ENCODE measurements at regions not wholly inside any gene's neighbourhood (a gene's known extent, or its start where the extent isn't known, plus 50 kb on each side); places are given as distances from the start of the nearest gene placed in this dataset.

GRCh38 chr2:163463411-163463810 is 272.4 kb downstream of the FIGN start:
- CTCF ChIA-PET = no interaction called here
- H3K27ac Mint-ChIP-seq (ENCODE audit: unreplicated experiment) = no peak overlapping the region
- no peaks in the 10 kb centered on the region for H3K36me3 Mint-ChIP-seq (ENCODE audit: insufficient read depth, unreplicated experiment)
- H3K4me1 Mint-ChIP-seq (ENCODE audit: low read depth, unreplicated experiment) = no peaks in the 10 kb centered on the region
- no peaks in the 10 kb centered on the region for H3K9me3 Mint-ChIP-seq (ENCODE audit: low read depth, unreplicated experiment)
- BruUV-seq (replicated peaks) = no TSS peak
- TF ChIP-seq CTCF (IDR thresholded peaks at IDR 0.05; ENCODE audit: unreplicated experiment) = no peak
- no peaks in the 10 kb centered on the region for H3K27me3 Mint-ChIP-seq (ENCODE audit: unreplicated experiment)
- no peak for DNase-seq
- no peak overlapping the region for H3K4me3 Mint-ChIP-seq (ENCODE audit: low read depth, unreplicated experiment)
- intact Hi-C loops (cut with micrococcal nuclease; ENCODE audit: unreplicated experiment) = loop anchor here (10.0 kb wide), 1 partner anchor 119 kb away; no protein-coding TSS in a partner anchor

GRCh38 chr2:163462993-163463392 is 272.8 kb downstream of the FIGN start:
- no TSS peak for BruUV-seq (replicated peaks)
- intact Hi-C loops (cut with micrococcal nuclease; ENCODE audit: unreplicated experiment) = loop anchor here (10.0 kb wide), 1 partner anchor 118 kb away; no protein-coding TSS in a partner anchor
- Mint-ChIP-seq H3K36me3 (ENCODE audit: insufficient read depth, unreplicated experiment) (no peaks in the 10 kb centered on the region), H3K27ac (ENCODE audit: unreplicated experiment) (no peak overlapping the region), H3K4me1 (ENCODE audit: low read depth, unreplicated experiment) (no peaks in the 10 kb centered on the region), H3K4me3 (ENCODE audit: low read depth, unreplicated experiment) (no peak overlapping the region), H3K27me3 (ENCODE audit: unreplicated experiment) (no peaks in the 10 kb centered on the region), H3K9me3 (ENCODE audit: low read depth, unreplicated experiment) (no peaks in the 10 kb centered on the region)
- TF ChIP-seq CTCF (IDR thresholded peaks at IDR 0.05; ENCODE audit: unreplicated experiment) = no peak
- no peak for DNase-seq
- CTCF ChIA-PET = no interaction called here

GRCh38 chr2:163459986-163460385 is 275.8 kb downstream of the FIGN start:
- no peak overlapping the region for H3K4me3 Mint-ChIP-seq (ENCODE audit: low read depth, unreplicated experiment)
- intact Hi-C loops (cut with micrococcal nuclease; ENCODE audit: unreplicated experiment) = loop anchor here (10.0 kb wide), 1 partner anchor 115 kb away; no protein-coding TSS in a partner anchor
- H3K36me3 Mint-ChIP-seq (ENCODE audit: insufficient read depth, unreplicated experiment) = no peaks in the 10 kb centered on the region
- no peak for TF ChIP-seq CTCF (IDR thresholded peaks at IDR 0.05; ENCODE audit: unreplicated experiment)
- BruUV-seq (replicated peaks) = no TSS peak
- CTCF ChIA-PET = no interaction called here
- H3K4me1 Mint-ChIP-seq (ENCODE audit: low read depth, unreplicated experiment) = peaks cover 9% of the 10 kb centered on the region
- H3K27ac Mint-ChIP-seq (ENCODE audit: unreplicated experiment) = no peak overlapping the region
- DNase-seq = no peak
- no peaks in the 10 kb centered on the region for H3K9me3 Mint-ChIP-seq (ENCODE audit: low read depth, unreplicated experiment)
- no peaks in the 10 kb centered on the region for H3K27me3 Mint-ChIP-seq (ENCODE audit: unreplicated experiment)

GRCh38 chr2:163456953-163457743 is 278.7 kb downstream of the FIGN start:
- CTCF ChIA-PET = interaction anchor here (0.8 kb wide), 1 partner anchor 604 kb away, joined by 3 read pairs; no protein-coding TSS in a partner anchor
- intact Hi-C loops (cut with micrococcal nuclease; ENCODE audit: unreplicated experiment) = no loop called here
- no TSS peak for BruUV-seq (replicated peaks)

More at GRCh38 chr2:163456953-163457743, 278.7 kb downstream of the FIGN start:
- Mint-ChIP-seq H3K4me1 (ENCODE audit: low read depth, unreplicated experiment) (peaks cover 9% of the 10 kb centered on the region), H3K27ac (ENCODE audit: unreplicated experiment) (no peak overlapping the region), H3K27me3 (ENCODE audit: unreplicated experiment) (no peaks in the 10 kb centered on the region), H3K36me3 (ENCODE audit: insufficient read depth, unreplicated experiment) (no peaks in the 10 kb centered on the region), H3K9me3 (ENCODE audit: low read depth, unreplicated experiment) (no peaks in the 10 kb centered on the region), H3K4me3 (ENCODE audit: low read depth, unreplicated experiment) (no peak overlapping the region)
- DNase-seq = no peak
- no peak for TF ChIP-seq CTCF (IDR thresholded peaks at IDR 0.05; ENCODE audit: unreplicated experiment)

All from Calu3 (cell line).